ENCODE measurements at regions not wholly inside any gene's neighbourhood (a gene's known extent, or its start where the extent isn't known, plus 50 kb on each side); places are given as distances from the start of the nearest gene placed in this dataset.
"Not testable (repeated sequence)": the region's sequence is repeated elsewhere in the genome, so short reads cannot be mapped to it uniquely, and the experiment has no call there.

DNA sequence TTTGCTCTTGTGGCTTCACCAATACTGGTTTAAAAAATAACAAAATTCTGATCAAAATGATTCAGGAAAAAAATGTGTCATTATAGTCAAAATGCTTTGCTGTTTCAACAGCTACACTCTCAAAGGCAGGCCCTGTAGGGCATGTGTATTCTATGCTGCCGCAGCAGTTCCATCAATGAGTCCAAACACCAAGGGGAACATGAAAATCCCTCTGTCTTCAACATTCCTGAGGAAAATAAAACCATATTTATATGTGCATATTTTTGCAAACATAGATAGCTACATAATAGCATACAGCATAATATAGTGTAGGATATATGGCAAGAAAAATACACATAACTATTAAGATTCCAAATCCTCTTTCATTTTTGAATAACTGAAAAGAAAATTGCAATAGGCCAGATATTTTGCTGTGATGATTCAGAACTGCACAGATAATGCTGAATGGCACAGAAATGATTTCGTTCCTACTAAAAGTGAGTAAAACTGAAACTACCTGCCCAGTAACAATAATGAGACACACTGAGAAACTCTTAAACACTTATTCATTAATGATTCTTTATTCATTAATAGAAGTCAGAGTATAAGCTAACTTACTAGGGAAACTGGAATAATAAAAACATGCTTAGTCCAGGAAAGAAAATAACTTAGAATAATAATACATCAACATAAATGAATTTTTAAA is 343.8 kb downstream of the SUCLG1 start:
- H3K36me3 ChIP-seq: no peaks in the 10 kb centered on the region
- WGBS, 3 donors: 40 to 79% (median 42%) methylated on average over 2 of the region's 2 CpGs
- no peak overlapping the region for H3K4me3 ChIP-seq
- TF ChIP-seq POLR2A (IDR thresholded peaks at IDR 0.05) (no peak), EP300 (IDR thresholded peaks at IDR 0.05) (no peak)
- TF ChIP-seq, protein P1, sequence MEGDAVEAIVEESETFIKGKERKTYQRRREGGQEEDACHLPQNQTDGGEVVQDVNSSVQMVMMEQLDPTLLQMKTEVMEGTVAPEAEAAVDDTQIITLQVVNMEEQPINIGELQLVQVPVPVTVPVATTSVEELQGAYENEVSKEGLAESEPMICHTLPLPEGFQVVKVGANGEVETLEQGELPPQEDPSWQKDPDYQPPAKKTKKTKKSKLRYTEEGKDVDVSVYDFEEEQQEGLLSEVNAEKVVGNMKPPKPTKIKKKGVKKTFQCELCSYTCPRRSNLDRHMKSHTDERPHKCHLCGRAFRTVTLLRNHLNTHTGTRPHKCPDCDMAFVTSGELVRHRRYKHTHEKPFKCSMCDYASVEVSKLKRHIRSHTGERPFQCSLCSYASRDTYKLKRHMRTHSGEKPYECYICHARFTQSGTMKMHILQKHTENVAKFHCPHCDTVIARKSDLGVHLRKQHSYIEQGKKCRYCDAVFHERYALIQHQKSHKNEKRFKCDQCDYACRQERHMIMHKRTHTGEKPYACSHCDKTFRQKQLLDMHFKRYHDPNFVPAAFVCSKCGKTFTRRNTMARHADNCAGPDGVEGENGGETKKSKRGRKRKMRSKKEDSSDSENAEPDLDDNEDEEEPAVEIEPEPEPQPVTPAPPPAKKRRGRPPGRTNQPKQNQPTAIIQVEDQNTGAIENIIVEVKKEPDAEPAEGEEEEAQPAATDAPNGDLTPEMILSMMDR (IDR thresholded peaks at IDR 0.05): no peak
- no peak for DNase-seq
- H3K27ac ChIP-seq: no peak overlapping the region
- intact Hi-C loops (cut with DNase I): no loop called here
- no peaks in the 10 kb centered on the region for H3K27me3 ChIP-seq
- H3K9me3 ChIP-seq: no peaks in the 10 kb centered on the region
- no peaks in the 10 kb centered on the region for H3K4me1 ChIP-seq (ENCODE audit: insufficient read depth)

DNA sequence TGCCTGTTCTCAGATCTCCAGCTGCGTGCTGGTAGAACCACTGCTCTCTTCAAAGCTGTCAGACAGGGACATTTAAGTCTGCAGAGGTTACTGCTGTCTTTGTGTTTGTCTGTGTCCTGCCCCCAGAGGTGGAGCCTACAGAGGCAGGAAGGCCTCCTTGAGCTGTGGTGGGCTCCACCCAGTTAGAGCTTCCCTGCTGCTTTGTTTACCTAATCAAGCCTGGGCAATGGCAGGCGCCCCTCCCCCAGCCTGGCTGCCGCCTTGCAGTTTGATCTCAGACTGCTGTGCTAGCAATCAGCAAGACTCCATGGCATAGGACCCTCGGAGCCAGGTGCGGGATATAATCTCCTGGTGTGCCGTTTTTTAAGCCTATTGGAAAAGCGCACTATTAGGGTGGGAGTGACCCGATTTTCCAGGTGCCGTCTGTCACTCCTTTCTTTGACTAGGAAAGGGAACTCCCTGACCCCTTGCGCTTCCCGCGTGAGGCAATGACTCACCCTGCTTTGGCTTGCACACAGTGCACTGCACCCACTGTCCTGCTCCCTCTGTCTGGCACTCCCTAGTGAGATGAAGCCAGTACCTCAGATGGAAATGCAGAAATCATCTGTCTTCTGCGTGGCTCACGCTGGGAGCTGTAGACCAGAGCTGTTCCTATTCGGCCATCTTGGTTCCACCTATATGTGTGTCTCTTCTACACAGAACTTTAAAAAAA is 355.1 kb downstream of the SUCLG1 start:
- H3K36me3 ChIP-seq; H3K9me3 ChIP-seq; H3K4me3 ChIP-seq; DNase-seq; H3K4me1 ChIP-seq (ENCODE audit: insufficient read depth); intact Hi-C loops (cut with DNase I); H3K27ac ChIP-seq; H3K27me3 ChIP-seq: not testable (repeated sequence)
- WGBS, 3 donors: 89 to 96% (median 93%) methylated on average over 14 to 15 of the region's 15 CpGs

DNA sequence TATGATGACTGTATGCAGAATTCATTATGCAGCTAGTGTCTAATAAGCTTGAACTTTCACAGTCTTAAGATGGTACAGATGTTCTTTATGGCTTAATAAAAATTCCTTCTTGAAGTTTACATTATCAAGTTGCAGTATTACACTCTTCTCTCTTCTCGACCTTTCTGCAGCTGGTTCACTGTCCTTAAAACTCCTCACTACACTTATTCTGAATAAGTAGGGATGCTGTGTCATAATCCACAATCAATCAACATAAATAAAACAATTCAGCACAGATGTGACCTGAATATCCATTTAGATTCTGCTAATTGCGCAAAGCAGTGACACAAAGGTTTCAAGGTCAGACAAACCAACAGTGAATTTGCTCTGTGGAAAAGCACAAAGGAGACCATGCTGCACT is 356.8 kb downstream of the SUCLG1 start:
- Histone ChIP-seq H3K27me3 (no peaks in the 10 kb centered on the region), H3K9me3 (no peaks in the 10 kb centered on the region), H3K36me3 (no peaks in the 10 kb centered on the region), H3K4me1 (ENCODE audit: insufficient read depth) (no peaks in the 10 kb centered on the region), H3K27ac (no peak overlapping the region), H3K4me3 (no peak overlapping the region)
- no peak for DNase-seq
- intact Hi-C loops (cut with DNase I): no loop called here
- TF ChIP-seq, protein P1 (IDR thresholded peaks at IDR 0.05): no peak
- TF ChIP-seq POLR2A (IDR thresholded peaks at IDR 0.05) (no peak), EP300 (IDR thresholded peaks at IDR 0.05) (no peak)
- 25 to 41% (median 39%) methylated on average over 2 of the region's 2 CpGs for WGBS, 3 donors

DNA sequence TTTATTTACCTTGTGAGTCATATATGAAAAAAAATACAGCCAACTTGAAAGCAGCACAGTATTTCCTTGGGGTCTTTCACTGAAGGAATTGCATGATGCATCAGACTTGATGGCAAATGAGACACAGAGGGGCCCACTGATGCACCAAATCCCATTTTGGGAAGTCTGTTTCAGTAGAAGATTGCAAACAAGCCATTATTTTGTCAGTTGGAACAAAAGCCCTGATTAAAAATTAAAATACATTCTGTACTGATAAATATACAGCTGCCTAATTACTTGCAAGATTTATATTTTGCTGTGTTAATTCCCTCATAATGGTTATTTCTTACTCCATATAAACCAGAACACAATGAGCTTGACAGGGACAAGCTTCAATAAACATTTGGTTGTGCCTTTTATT is 370.4 kb downstream of the SUCLG1 start:
- TF ChIP-seq, protein P1 (IDR thresholded peaks at IDR 0.05): no peak
- no peak for TF ChIP-seq POLR2A (IDR thresholded peaks at IDR 0.05)
- TF ChIP-seq EP300 (IDR thresholded peaks at IDR 0.05): no peak
- Histone ChIP-seq H3K36me3 (no peaks in the 10 kb centered on the region), H3K27me3 (no peaks in the 10 kb centered on the region), H3K4me3 (no peak overlapping the region), H3K27ac (no peak overlapping the region), H3K4me1 (ENCODE audit: insufficient read depth) (no peaks in the 10 kb centered on the region), H3K9me3 (no peaks in the 10 kb centered on the region)
- intact Hi-C loops (cut with DNase I): no loop called here
- DNase-seq: no peak

DNA sequence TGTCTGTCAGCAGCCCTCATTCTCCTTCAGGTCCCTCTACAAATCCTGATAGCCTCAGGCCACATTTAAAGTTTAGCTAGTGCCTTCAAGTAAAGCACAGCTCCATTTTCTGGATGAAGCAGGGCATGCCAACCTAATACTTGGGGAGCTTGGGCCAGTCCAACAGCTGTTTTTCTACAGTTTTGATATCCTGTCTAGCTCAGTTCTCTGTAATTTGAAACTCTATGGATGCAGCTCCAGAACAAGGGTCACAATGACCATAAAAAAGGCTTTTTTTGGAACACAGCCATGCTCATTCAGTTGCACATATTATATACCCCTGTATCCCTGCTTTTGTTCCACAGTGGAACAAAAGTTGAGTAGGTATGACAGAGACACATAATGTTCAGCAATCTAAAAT is 373.5 kb downstream of the SUCLG1 start:
- Histone ChIP-seq H3K9me3 (no peaks in the 10 kb centered on the region), H3K4me3 (no peak overlapping the region), H3K36me3 (no peaks in the 10 kb centered on the region), H3K27ac (no peak overlapping the region), H3K27me3 (no peaks in the 10 kb centered on the region), H3K4me1 (ENCODE audit: insufficient read depth) (no peaks in the 10 kb centered on the region)
- TF ChIP-seq POLR2A (IDR thresholded peaks at IDR 0.05) (no peak), EP300 (IDR thresholded peaks at IDR 0.05) (no peak)
- TF ChIP-seq, protein P1 (IDR thresholded peaks at IDR 0.05): no peak
- intact Hi-C loops (cut with DNase I): no loop called here
- DNase-seq: no peak

Measured in ovary (tissue), 7 donors.